HAP-1 (cell line): ENCODE measurements at regions not wholly inside any gene's neighbourhood (a gene's known extent, or its start where the extent isn't known, plus 50 kb on each side); places are given as distances from the start of the nearest gene placed in this dataset.

Experiments used
- DNase-seq, 2 experiments: peaks; one replicate each; pipeline ENCODE4 v3.0.0-alpha.2; 2016 to 2020; ENCODE audit warnings: low spot score in 2 of 2
- H3K27me3 ChIP-seq: fragments of 250-450 bp; sonication (Bioruptor Pico); 2 replicates; pipeline ENCODE4 v1.5.1; 2020; ENCODE audit warnings: low read depth, mild to moderate bottlenecking, moderate library complexity
- H3K36me3 ChIP-seq: fragments of 250-450 bp; sonication (Bioruptor Pico); replicated peaks from 2 replicates; pipeline ENCODE4 v1.5.1; 2020; ENCODE audit warnings: mild to moderate bottlenecking
- H3K4me1 ChIP-seq: fragments of 250-450 bp; sonication (Bioruptor Pico); 2 replicates; pipeline ENCODE4 v1.5.1; 2020; ENCODE audit warnings: mild to moderate bottlenecking
- H3K4me3 ChIP-seq: fragments of 250-450 bp; sonication (Bioruptor Pico); 2 replicates; pipeline ENCODE4 v1.5.1; 2020; ENCODE audit warnings: mild to moderate bottlenecking, moderate library complexity
- H3K9me3 ChIP-seq: fragments of 250-450 bp; sonication (Bioruptor Pico); 2 replicates; pipeline ENCODE4 v1.5.1; 2020; ENCODE audit warnings: mild to moderate bottlenecking, moderate library complexity
- in situ Hi-C: fragments of 300-500 bp; cut with MboI; formaldehyde crosslinking; loops from 3 replicates; pipeline ENCODE4 v1.14.3; 2020; ENCODE audit warnings: low sequenced_read_pairs, inconsistent platforms, mixed read lengths

DNA sequence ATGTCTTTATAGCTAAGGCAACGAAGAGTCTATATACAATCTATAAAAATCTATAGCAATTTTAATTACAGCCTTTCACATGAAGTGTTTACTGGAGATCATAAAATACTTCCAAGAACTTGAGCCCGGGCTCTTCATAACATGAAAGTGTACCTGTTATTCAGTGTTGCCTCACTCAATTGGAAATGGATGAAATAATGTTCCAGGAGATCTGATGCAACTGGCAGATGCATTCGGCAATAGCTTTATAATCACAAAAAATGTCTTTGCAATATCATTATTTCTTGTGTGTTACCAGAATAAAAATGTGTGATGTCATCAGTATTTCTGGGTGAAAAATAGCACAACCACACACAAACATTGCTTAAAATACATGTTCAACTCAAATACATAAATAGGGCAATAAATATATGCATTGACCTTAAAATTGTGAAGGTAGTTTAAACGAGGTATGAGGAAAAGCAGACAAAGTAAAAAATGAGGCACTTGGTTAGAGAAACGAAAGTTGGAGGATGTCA is 1266.8 kb upstream of the PCDH7 start:
- no peak overlapping the region for H3K4me3 ChIP-seq
- no peak for DNase-seq
- H3K27me3 ChIP-seq: no peaks in the 10 kb centered on the region
- in situ Hi-C loops: no loop called here
- no peaks in the 10 kb centered on the region for H3K9me3 ChIP-seq
- no peaks in the 10 kb centered on the region for H3K36me3 ChIP-seq
- H3K4me1 ChIP-seq: no peaks in the 10 kb centered on the region

DNA sequence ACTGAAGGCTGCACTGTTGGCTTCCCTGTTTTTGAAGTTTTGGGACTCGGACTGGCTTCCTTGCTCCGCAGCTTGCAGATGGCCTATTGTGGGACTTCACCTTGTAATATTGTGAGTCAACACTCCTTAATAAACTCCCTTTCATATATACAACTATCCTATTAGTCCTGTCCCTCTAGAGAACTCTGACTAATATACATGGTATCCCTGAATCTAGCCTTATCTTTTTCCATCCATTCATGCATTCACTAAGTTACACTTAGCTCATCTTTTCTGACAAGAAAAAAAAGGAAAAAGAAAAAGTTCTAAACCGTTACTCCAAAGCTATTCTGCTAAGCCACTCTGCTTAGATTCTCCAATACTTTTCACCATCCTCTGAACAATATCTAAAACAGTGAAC is 1260.2 kb upstream of the PCDH7 start:
- Histone ChIP-seq H3K4me3 (no peak overlapping the region), H3K4me1 (no peaks in the 10 kb centered on the region), H3K27me3 (no peaks in the 10 kb centered on the region), H3K9me3 (no peaks in the 10 kb centered on the region), H3K36me3 (no peaks in the 10 kb centered on the region)
- DNase-seq: no peak
- in situ Hi-C loops: no loop called here

DNA sequence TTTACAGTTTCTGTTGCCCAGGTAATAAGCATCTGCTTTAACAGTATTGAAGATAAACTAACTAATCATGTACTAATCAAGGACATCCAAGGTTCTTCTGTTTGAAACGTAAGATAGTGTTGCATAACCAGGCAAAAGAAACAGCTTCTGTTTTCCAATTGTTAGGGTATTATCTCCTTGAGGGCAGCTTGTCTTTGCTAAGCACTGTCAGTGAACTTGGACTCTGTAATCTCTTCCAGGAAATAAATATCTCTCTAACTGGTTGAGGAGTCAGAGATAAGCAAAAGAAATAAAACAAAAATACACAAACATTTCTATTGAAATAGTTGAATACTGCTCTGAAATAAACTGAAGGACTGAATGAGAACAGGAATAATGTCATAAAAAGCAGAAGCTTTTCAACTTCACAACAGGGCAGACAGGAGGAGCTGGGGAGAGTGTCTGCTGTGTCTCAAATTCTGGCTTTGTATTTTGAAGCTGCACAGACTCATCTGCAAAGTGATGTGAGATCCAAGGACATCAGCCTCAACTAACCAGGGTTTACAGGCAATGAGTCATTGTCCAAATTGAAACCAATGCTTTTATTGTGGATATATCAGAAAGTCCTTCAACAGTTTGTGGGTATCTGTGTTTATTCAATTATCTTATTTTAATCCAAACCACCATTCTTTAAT is 1253.0 kb upstream of the PCDH7 start:
- in situ Hi-C loops: no loop called here
- Histone ChIP-seq H3K4me1 (no peaks in the 10 kb centered on the region), H3K36me3 (no peaks in the 10 kb centered on the region), H3K9me3 (no peaks in the 10 kb centered on the region), H3K27me3 (no peaks in the 10 kb centered on the region), H3K4me3 (no peak overlapping the region)
- DNase-seq: no peak
